ENCODE measurements at regions not wholly inside any gene's neighbourhood (a gene's known extent, or its start where the extent isn't known, plus 50 kb on each side); places are given as distances from the start of the nearest gene placed in this dataset.

GRCh38 chr12:125954362-125954761 is 889.1 kb downstream of the AACS start:
- TF ChIP-seq EP300 (IDR thresholded peaks at IDR 0.05; ENCODE audit: borderline replicate concordance) (no peak), TEAD4 (IDR thresholded peaks at IDR 0.05) (no peak), EGR1 (IDR thresholded peaks at IDR 0.05) (no peak), MAX (IDR thresholded peaks at IDR 0.05) (no peak), CEBPB (IDR thresholded peaks at IDR 0.05) (no peak), CREB1 (IDR thresholded peaks at IDR 0.05; ENCODE audit: low read depth) (no peak)
